B cell (primary cell): ENCODE measurements at regions not wholly inside any gene's neighbourhood (a gene's known extent, or its start where the extent isn't known, plus 50 kb on each side); places are given as distances from the start of the nearest gene placed in this dataset.
"Not testable (repeated sequence)": the region's sequence is repeated elsewhere in the genome, so short reads cannot be mapped to it uniquely, and the experiment has no call there.

Experiments used
- ATAC-seq: fragments of 200-7000 bp; cut with Tn5 transposase; one replicate; pipeline ENCODE4 v1.10.0; 2021; ENCODE audit warnings: low read depth, mild to moderate bottlenecking, moderate number of reproducible peaks, moderate library complexity
- CTCF ChIA-PET: fragments of 350-600 bp; sonication (Branson Sonifier 250); formaldehyde crosslinking; loops from one replicate; lab custom pipeline; 2021; ENCODE audit warnings: antibody characterized with exemption, inconsistent platforms; lab: Charles Lee
- POLR2A ChIA-PET: fragments of 350-600 bp; sonication (Branson Sonifier 250); formaldehyde crosslinking; loops from one replicate; lab custom pipeline; 2021; ENCODE audit warnings: antibody characterized with exemption; lab: Charles Lee
- DNase-seq: peaks from one replicate; pipeline ENCODE4 v3.0.0; 2013
- H2AFZ ChIP-seq: 2 replicates; pipeline ENCODE4 v1.6.1; 2012; ENCODE audit warnings: mild to moderate bottlenecking, low read depth, low read length; ENCODE audit not compliant: insufficient read depth, poor library complexity, severe bottlenecking
- H3K27ac ChIP-seq, 2 donors: 1 replicate in 1 of 2; 2 replicates in 1 of 2; pipeline ENCODE4 v1.5.1; 2012 to 2013; ENCODE audit warnings: low read length in 2 of 2, mild to moderate bottlenecking in 2 of 2, moderate library complexity in 1 of 2
- H3K27me3 ChIP-seq, 4 experiments: fragments of 200-600 bp in 1 of 4; sonication (generic) in 1 of 4; replicated peaks in 1 of 4; 1 replicate in 2 of 4; 2 replicates in 2 of 4; pipeline versions ENCODE4 v1.6.1 to v1.7.0; 2013 to 2016; ENCODE audit warnings: low read length in 3 of 4, mild to moderate bottlenecking in 2 of 4, mixed read lengths in 1 of 4, moderate library complexity in 1 of 4; ENCODE audit not compliant: insufficient read depth in 4 of 4, control insufficient read depth in 3 of 4; ENCODE audit errors: control extremely low read depth in 1 of 4
- H3K36me3 ChIP-seq, 2 experiments: replicated peaks in 1 of 2; 1 replicate in 1 of 2; 2 replicates in 1 of 2; pipeline versions ENCODE4 v1.6.1 to v1.7.1; 2013; ENCODE audit warnings: low read length in 1 of 2; ENCODE audit not compliant: insufficient read depth in 2 of 2, control insufficient read depth in 1 of 2; ENCODE audit errors: control extremely low read depth in 1 of 2, extremely low read depth in 1 of 2
- H3K4me1 ChIP-seq, 2 donors: fragments of 200-600 bp in 1 of 2; sonication (generic) in 1 of 2; 1 replicate in 1 of 2; 2 replicates in 1 of 2; pipeline versions ENCODE4 v1.5.1 to v1.6.1; 2013 to 2017; ENCODE audit warnings: low read length in 2 of 2; ENCODE audit not compliant: control insufficient read depth in 2 of 2, insufficient read depth in 2 of 2
- H3K4me2 ChIP-seq: replicated peaks from 2 replicates; pipeline ENCODE3; 2012; ENCODE audit warnings: mild to moderate bottlenecking, low read depth, low read length; ENCODE audit not compliant: poor library complexity, severe bottlenecking
- H3K4me3 ChIP-seq, 5 experiments: fragments of 200-600 bp in 1 of 5; sonication (generic) in 1 of 5; 1 replicate in 3 of 5; 2 replicates in 2 of 5; pipeline versions ENCODE4 v1.5.1 to v1.7.0; 2011 to 2016; ENCODE audit warnings: low read length in 4 of 5, mild to moderate bottlenecking in 4 of 5, low read depth in 2 of 5, control low read depth in 1 of 5, moderate library complexity in 1 of 5; ENCODE audit not compliant: insufficient read depth in 1 of 5; ENCODE audit errors: control extremely low read depth in 1 of 5, extremely low read depth in 1 of 5
- H3K79me2 ChIP-seq: fragments of 200-600 bp; sonication (generic); one replicate; pipeline ENCODE4 v1.6.0; 2016; ENCODE audit warnings: low read length; ENCODE audit not compliant: control insufficient read depth, insufficient read depth
- H3K9ac ChIP-seq: fragments of 200-600 bp; sonication (generic); 2 replicates; pipeline ENCODE4 v1.6.1; 2017; ENCODE audit warnings: mild to moderate bottlenecking, low read length, moderate library complexity
- H3K9me3 ChIP-seq, 3 donors: one replicate each; pipeline versions ENCODE4 v1.6.1 to v1.7.1; 2013; ENCODE audit warnings: low read length in 2 of 3; ENCODE audit not compliant: control insufficient read depth in 2 of 3, insufficient read depth in 1 of 3; ENCODE audit errors: control extremely low read depth in 1 of 3
- H4K20me1 ChIP-seq: 2 replicates; pipeline ENCODE4 v1.6.0; 2012; ENCODE audit warnings: mild to moderate bottlenecking, low read length; ENCODE audit not compliant: insufficient read depth, control insufficient read depth, poor library complexity, severe bottlenecking
- H3K27ac Mint-ChIP-seq: one replicate; pipeline ENCODE4 v1.8.0; 2021; ENCODE audit warnings: mixed read lengths
- H3K27me3 Mint-ChIP-seq: one replicate; pipeline ENCODE4 v1.8.0; 2021; ENCODE audit warnings: mixed read lengths
- H3K4me1 Mint-ChIP-seq: one replicate; pipeline ENCODE4 v1.8.0; 2021; ENCODE audit warnings: mixed read lengths
- H3K4me3 Mint-ChIP-seq: one replicate; pipeline ENCODE4 v1.8.0; 2021; ENCODE audit warnings: mixed read lengths
- H3K9me3 Mint-ChIP-seq: one replicate; pipeline ENCODE4 v1.8.0; 2022; ENCODE audit warnings: mixed read lengths; ENCODE audit not compliant: insufficient read depth
- CTCF ChIP-seq: fragments of 200-600 bp; IDR thresholded peaks from one replicate; pipeline ENCODE4 v1.8.0; 2022; ENCODE audit warnings: antibody characterized with exemption, mild to moderate bottlenecking
- EZH2 ChIP-seq: IDR thresholded peaks from 2 replicates; pipeline ENCODE4 v1.6.1; 2012; ENCODE audit warnings: borderline replicate concordance, low read depth, mild to moderate bottlenecking, moderate library complexity, low read length; ENCODE audit not compliant: insufficient read depth, poor library complexity, severe bottlenecking
- WGBS: methylation state at CpG from one replicate; pipeline ENCODE4 v1.1.5; 2013; ENCODE audit warnings: missing lambda C conversion rate; ENCODE audit not compliant: insufficient coverage; 5-methylcytosine and 5-hydroxymethylcytosine counted together
- intact Hi-C: fragments of 100-400 bp; cut with micrococcal nuclease; formaldehyde crosslinking; loops from one replicate; pipeline ENCODE4 v1.10.0; 2022

GRCh38 chr11:69588270-69588669 lies 52.7 kb upstream of the CCND1 start:
- Mint-ChIP-seq H3K27ac (no peak overlapping the region), H3K27me3 (peaks cover 23% of the 10 kb centered on the region), H3K9me3 (no peaks in the 10 kb centered on the region), H3K4me1 (no peaks in the 10 kb centered on the region), H3K4me3 (no peak overlapping the region)
- Histone ChIP-seq H3K79me2 (no peaks in the 10 kb centered on the region), H3K27ac (no peak overlapping the region), H2AFZ (no peak overlapping the region), H3K9me3 (peaks cover 0 to 4% (median 0%) of the 10 kb centered on the region in 3 donors), H3K4me1 (no peaks in the 10 kb centered on the region), H3K36me3 (no peaks in the 10 kb centered on the region), H4K20me1 (no peaks in the 10 kb centered on the region), H3K4me3 (no peak overlapping the region), H3K27me3 (peaks cover 0 to 10% (median 0%) of the 10 kb centered on the region in 4 experiments), H3K4me2 (no peak overlapping the region), H3K9ac (no peak overlapping the region)
- intact Hi-C loops: no loop called here
- CTCF ChIA-PET: no interaction called here
- POLR2A ChIA-PET: no interaction called here
- TF ChIP-seq CTCF (no peak), EZH2 (no peak)
- WGBS: 67% methylated on average over 1 of the region's 5 CpGs
- DNase-seq (no peak), ATAC-seq (no peak)

- H3K4me3 Mint-ChIP-seq, H3K4me1 Mint-ChIP-seq, H3K79me2 ChIP-seq, POLR2A ChIA-PET, H3K27ac Mint-ChIP-seq, ATAC-seq, H3K9ac ChIP-seq, H3K4me2 ChIP-seq, H3K27ac ChIP-seq, intact Hi-C loops, H3K9me3 ChIP-seq, H3K36me3 ChIP-seq, DNase-seq, H3K4me3 ChIP-seq, H2AFZ ChIP-seq, H3K27me3 ChIP-seq, CTCF ChIA-PET, H3K9me3 Mint-ChIP-seq, H4K20me1 ChIP-seq, H3K4me1 ChIP-seq: not testable (repeated sequence)
- WGBS: no CpG with 5 or more reads among the region's 1 CpG
- H3K27me3 Mint-ChIP-seq: peaks cover 17% of the 10 kb centered on the region
Measured at GRCh38 chr11:69590088-69590487, 50.9 kb upstream of the CCND1 start.
